Caki2 (cell line): ENCODE measurements at regions not wholly inside any gene's neighbourhood (a gene's known extent, or its start where the extent isn't known, plus 50 kb on each side); places are given as distances from the start of the nearest gene placed in this dataset.

ENCODE experiments used
- DNase-seq: peaks from one replicate; pipeline ENCODE4 v3.0.0-alpha.2; 2015; ENCODE audit warnings: low read depth
- in situ Hi-C: cut with HindIII; loops from 2 replicates; pipeline ENCODE4 v1.10.0; 2016; ENCODE audit warnings: low sequenced_read_pairs, low pct_unique_long_range_greater_than_20kb, mixed read lengths

- DNase-seq: no peak
Measured at GRCh38 chr4:153034681-153035080, 98.6 kb downstream of the FHDC1 start.

GRCh38 chr4:153036931-153037482 is 100.9 kb downstream of the FHDC1 start:
- no peak for DNase-seq
- in situ Hi-C loops: no loop called here

More at GRCh38 chr4:153034681-153035080, 98.6 kb downstream of the FHDC1 start:
- in situ Hi-C loops: no loop called here

- no peak for DNase-seq
- in situ Hi-C loops: no loop called here
Measured at GRCh38 chr4:153038623-153039311, 102.6 kb downstream of the FHDC1 start.

GRCh38 chr4:153039542-153040185 is 103.5 kb downstream of the FHDC1 start:
- in situ Hi-C loops: no loop called here
- no peak for DNase-seq

GRCh38 chr4:153040677-153041076 is 104.6 kb downstream of the FHDC1 start:
- in situ Hi-C loops: no loop called here
- DNase-seq: no peak

- no peak for DNase-seq
- in situ Hi-C loops: no loop called here
Measured at GRCh38 chr4:153044036-153044435, 107.9 kb downstream of the FHDC1 start.

GRCh38 chr4:153045111-153045982 is 109.2 kb downstream of the FHDC1 start:
- in situ Hi-C loops: no loop called here
- DNase-seq: no peak

GRCh38 chr4:153058671-153059060 is 122.5 kb downstream of the FHDC1 start:
- in situ Hi-C loops: no loop called here
- no peak for DNase-seq

- in situ Hi-C loops: no loop called here
- no peak for DNase-seq
Measured at GRCh38 chr4:153060196-153060595, 124.1 kb downstream of the FHDC1 start.

GRCh38 chr4:153061971-153062370 is 125.8 kb downstream of the FHDC1 start:
- DNase-seq: no peak
- in situ Hi-C loops: no loop called here

- in situ Hi-C loops: no loop called here
- DNase-seq: no peak
Measured at GRCh38 chr4:153062652-153063168, 126.6 kb downstream of the FHDC1 start.

GRCh38 chr4:153063490-153063889 is 127.4 kb downstream of the FHDC1 start:
- no peak for DNase-seq
- in situ Hi-C loops: no loop called here

GRCh38 chr4:153064571-153064970 is 128.4 kb downstream of the FHDC1 start:
- DNase-seq: no peak
- in situ Hi-C loops: no loop called here

- in situ Hi-C loops: no loop called here
- DNase-seq: no peak
Measured at GRCh38 chr4:153065276-153065675, 129.2 kb downstream of the FHDC1 start.

GRCh38 chr4:153067376-153067775 is 131.3 kb downstream of the FHDC1 start:
- DNase-seq: peak; percentile 46

GRCh38 chr4:153068751-153069150 is 132.6 kb downstream of the FHDC1 start:
- in situ Hi-C loops: no loop called here
- no peak for DNase-seq

More at GRCh38 chr4:153067376-153067775, 131.3 kb downstream of the FHDC1 start:
- in situ Hi-C loops: no loop called here

GRCh38 chr4:153071958-153072598 is 132.2 kb upstream of the TRIM2 start:
- DNase-seq: no peak
- in situ Hi-C loops: no loop called here

- in situ Hi-C loops: no loop called here
- no peak for DNase-seq
Measured at GRCh38 chr4:153072661-153073060, 131.6 kb upstream of the TRIM2 start.
